Spleen (tissue), 7 donors: ENCODE measurements at regions not wholly inside any gene's neighbourhood (a gene's known extent, or its start where the extent isn't known, plus 50 kb on each side); places are given as distances from the start of the nearest gene placed in this dataset.

Experiments used
- CTCF ChIP-seq, 11 experiments: fragments of 200-600 bp in 7 of 11; fragments of 450-650 bp in 4 of 11; sonication (generic) in 4 of 11; IDR thresholded peaks in 8 of 11; conservative IDR thresholded peaks in 3 of 11; 1 replicate in 7 of 11; 2 replicates in 4 of 11; pipeline versions ENCODE4 v1.4.0 to v1.8.0; 2016 to 2021; ENCODE audit warnings: antibody characterized with exemption in 11 of 11, inconsistent platforms in 4 of 11, mild to moderate bottlenecking in 1 of 11
- POLR2A ChIP-seq, 3 donors: fragments of 450-650 bp; IDR thresholded peaks; one replicate each; pipeline ENCODE4 v1.5.1; 2017; ENCODE audit warnings: antibody characterized with exemption in 3 of 3, mild to moderate bottlenecking in 1 of 3
- POLR2AphosphoS5 ChIP-seq, 3 donors: sonication (generic); formaldehyde crosslinking; IDR thresholded peaks; one replicate each; pipeline ENCODE4 v1.5.1; 2017; ENCODE audit warnings: antibody characterized with exemption in 3 of 3
- donor health status: DM: no; HTN: no; CAD: no; lungs with moderate emphysema.
- donor health status: DM: no; HTN: no; CAD: no.
- donor health status: DM: no; HTN: no; CAD: no.

- no peak for TF ChIP-seq CTCF (IDR thresholded peaks at IDR 0.05 in 8 of 11, conservative IDR thresholded peaks at IDR 0.05 in 3 of 11)
- TF ChIP-seq POLR2A (IDR thresholded peaks at IDR 0.05), result no peak
- no peak for TF ChIP-seq POLR2AphosphoS5 (IDR thresholded peaks at IDR 0.05)
Observed at GRCh38 chr12:92234533-92234932, 88.9 kb upstream of the BTG1 start.
